C4-2B (cell line): ENCODE measurements at regions not wholly inside any gene's neighbourhood (a gene's known extent, or its start where the extent isn't known, plus 50 kb on each side); places are given as distances from the start of the nearest gene placed in this dataset.
"Not testable (repeated sequence)": the region's sequence is repeated elsewhere in the genome, so short reads cannot be mapped to it uniquely, and the experiment has no call there.

ENCODE experiments used
- H3K27ac ChIP-seq: fragments of 450-650 bp; 2 replicates; pipeline ENCODE4 v1.5.1; 2017
- CTCF ChIP-seq: fragments of 450-650 bp; conservative IDR thresholded peaks from 2 replicates; pipeline ENCODE4 v1.5.1; 2017; ENCODE audit warnings: mild to moderate bottlenecking
- ZFX ChIP-seq: fragments of 450-650 bp; IDR thresholded peaks from 2 replicates; pipeline ENCODE4 v1.6.1; 2017

- TF ChIP-seq ZFX (no peak), CTCF (no peak)
- no peak overlapping the region for H3K27ac ChIP-seq
Observed at GRCh38 chr1:173257805-173258204, 50.7 kb upstream of the TNFSF4 start.

- no peak overlapping the region for H3K27ac ChIP-seq
Observed at GRCh38 chr1:173258479-173259264, 51.5 kb upstream of the TNFSF4 start.

GRCh38 chr1:173260329-173260728, 53.2 kb upstream of the TNFSF4 start:
- H3K27ac ChIP-seq = not testable (repeated sequence)

More at GRCh38 chr1:173258479-173259264, 51.5 kb upstream of the TNFSF4 start:
- TF ChIP-seq ZFX = no peak
- TF ChIP-seq CTCF = no peak

GRCh38 chr1:173266841-173267240, 59.7 kb upstream of the TNFSF4 start:
- no peak overlapping the region for H3K27ac ChIP-seq
- TF ChIP-seq CTCF (no peak), ZFX (no peak)

GRCh38 chr1:173267453-173267945, 60.4 kb upstream of the TNFSF4 start:
- H3K27ac ChIP-seq = no peak overlapping the region
- TF ChIP-seq CTCF (no peak), ZFX (no peak)

- TF ChIP-seq CTCF (no peak), ZFX (no peak)
- no peak overlapping the region for H3K27ac ChIP-seq
Observed at GRCh38 chr1:173268261-173268660, 61.1 kb upstream of the TNFSF4 start.

- no peak overlapping the region for H3K27ac ChIP-seq
- no peak for TF ChIP-seq ZFX
- TF ChIP-seq CTCF = no peak
Observed at GRCh38 chr1:173268786-173269277, 61.7 kb upstream of the TNFSF4 start.
